SK-N-SH (cell line): ENCODE measurements at regions not wholly inside any gene's neighbourhood (a gene's known extent, or its start where the extent isn't known, plus 50 kb on each side); places are given as distances from the start of the nearest gene placed in this dataset.

ENCODE experiments used
- CTCF ChIA-PET: fragments of 300-600, 350-600 bp; formaldehyde crosslinking; extraction: SDS; loops from one replicate; lab custom pipeline; 2021; lab: Yijun Ruan, JAX
- POLR2A ChIA-PET: fragments of 350-600 bp; sonication (Branson Sonifier 250); formaldehyde crosslinking; extraction: SDS; loops from one replicate; lab custom pipeline; 2020; ENCODE audit warnings: antibody characterized with exemption, inconsistent platforms; lab: Yijun Ruan, JAX
- DNase-seq: peaks from one replicate; pipeline ENCODE4 v3.0.0; 2012
- H2AFZ ChIP-seq: fragments of 200-600 bp; sonication (generic); 2 replicates; pipeline ENCODE4 v1.8.1; 2016; ENCODE audit warnings: antibody characterized with exemption, mild to moderate bottlenecking, low read depth
- H3F3A ChIP-seq: fragments of 200-600 bp; sonication (generic); replicated peaks from 2 replicates; pipeline ENCODE3; 2016; ENCODE audit warnings: antibody characterized with exemption, mild to moderate bottlenecking; ENCODE audit not compliant: insufficient read depth
- H3K27ac ChIP-seq, 2 experiments: fragments of 200-500 bp in 1 of 2; fragments of 200-600 bp in 1 of 2; sonication (Bioruptor generic) in 1 of 2; sonication (generic), shearing (Covaris generic) in 1 of 2; 2 replicates each; pipeline versions ENCODE4 v1.5.1 to v1.6.1; 2014 to 2016; ENCODE audit warnings: low read depth in 2 of 2, inconsistent platforms in 1 of 2, low read length in 1 of 2, mild to moderate bottlenecking in 1 of 2, mixed read lengths in 1 of 2
- H3K27me3 ChIP-seq: fragments of 200-600 bp; sonication (generic), shearing (Covaris generic); 2 replicates; pipeline ENCODE4 v1.6.1; 2016; ENCODE audit warnings: mixed run types; ENCODE audit not compliant: insufficient read depth
- H3K36me3 ChIP-seq, 2 experiments: fragments of 200-500 bp in 1 of 2; fragments of 200-600 bp in 1 of 2; sonication (Bioruptor generic) in 1 of 2; sonication (generic) in 1 of 2; replicated peaks in 1 of 2; 2 replicates each; pipeline versions ENCODE3 to v1.5.1; 2014 to 2016; ENCODE audit warnings: low read length in 1 of 2, mild to moderate bottlenecking in 1 of 2; ENCODE audit not compliant: insufficient read depth in 2 of 2, control insufficient read depth in 1 of 2
- H3K4me1 ChIP-seq, 2 experiments: fragments of 200-500 bp in 1 of 2; fragments of 200-600 bp in 1 of 2; sonication (Bioruptor generic) in 1 of 2; sonication (generic), shearing (Covaris generic) in 1 of 2; 2 replicates each; pipeline versions ENCODE4 v1.5.1 to v1.6.1; 2014 to 2016; ENCODE audit warnings: low read depth in 1 of 2, low read length in 1 of 2, mixed run types in 1 of 2; ENCODE audit not compliant: insufficient read depth in 2 of 2, control insufficient read depth in 1 of 2
- H3K4me2 ChIP-seq: fragments of 200-600 bp; sonication (generic), shearing (Covaris generic); 2 replicates; pipeline ENCODE4 v1.6.1; 2017; ENCODE audit warnings: mixed run types
- H3K4me3 ChIP-seq, 2 experiments: fragments of 200-500 bp in 1 of 2; fragments of 200-600 bp in 1 of 2; sonication (Bioruptor generic) in 1 of 2; sonication (generic), shearing (Covaris generic) in 1 of 2; 2 replicates each; pipeline versions ENCODE4 v1.5.1 to v1.8.1; 2014 to 2016; ENCODE audit warnings: low read depth in 2 of 2, inconsistent platforms in 1 of 2, low read length in 1 of 2, mild to moderate bottlenecking in 1 of 2, mixed read lengths in 1 of 2, moderate library complexity in 1 of 2
- H3K79me2 ChIP-seq: fragments of 200-600 bp; sonication (generic); 2 replicates; pipeline ENCODE4 v1.8.1; 2017; ENCODE audit warnings: mild to moderate bottlenecking; ENCODE audit not compliant: insufficient read depth
- H3K9ac ChIP-seq: fragments of 200-600 bp; sonication (generic); 2 replicates; pipeline ENCODE4 v1.6.1; 2017; ENCODE audit warnings: mixed run types
- H3K9me2 ChIP-seq: fragments of 200-600 bp; sonication (generic); 2 replicates; pipeline ENCODE4 v1.6.1; 2017; ENCODE audit warnings: mixed run types
- H3K9me3 ChIP-seq: fragments of 200-600 bp; sonication (generic); 2 replicates; pipeline ENCODE4 v1.6.1; 2017; ENCODE audit warnings: mixed run types, mild to moderate bottlenecking, moderate library complexity
- H4K20me1 ChIP-seq: fragments of 200-600 bp; sonication (generic); 2 replicates; pipeline ENCODE4 v1.6.1; 2017; ENCODE audit warnings: mild to moderate bottlenecking, mixed run types; ENCODE audit not compliant: insufficient read depth
- CHD2 ChIP-seq: fragments of 150-350 bp; IDR thresholded peaks from 2 replicates; pipeline ENCODE4 v1.6.1; 2018; ENCODE audit warnings: low read length; ENCODE audit not compliant: partially characterized antibody
- EZH2phosphoT487 ChIP-seq: fragments of 200-600 bp; sonication (generic); IDR thresholded peaks from 2 replicates; pipeline ENCODE4 v1.6.1; 2017; ENCODE audit warnings: low read depth, mixed run types, mild to moderate bottlenecking, antibody characterized with exemption, moderate library complexity, borderline replicate concordance
- FOXJ3 ChIP-seq: sonication (generic); formaldehyde crosslinking; IDR thresholded peaks from 2 replicates; pipeline ENCODE4 v1.5.1; 2020; ENCODE audit warnings: mild to moderate bottlenecking, missing genetic modification reagents
- GATA2 ChIP-seq: sonication (generic); formaldehyde crosslinking; IDR thresholded peaks from 2 replicates; pipeline ENCODE4 v1.5.0; 2020; ENCODE audit warnings: mild to moderate bottlenecking, missing genetic modification reagents
- MEF2A ChIP-seq: IDR thresholded peaks from 2 replicates; pipeline ENCODE4 v1.4.0; 2012; ENCODE audit warnings: low read depth, borderline replicate concordance
- NRF1 ChIP-seq: IDR thresholded peaks from 2 replicates; pipeline ENCODE4 v1.6.1; 2012; ENCODE audit warnings: low read depth, mild to moderate bottlenecking, low read length
- POLR2AphosphoS5 ChIP-seq: IDR thresholded peaks from 2 replicates; pipeline ENCODE4 v1.6.1; 2012; ENCODE audit warnings: low read depth, low read length
- RCOR1 ChIP-seq: fragments of 150-350 bp; IDR thresholded peaks from 2 replicates; pipeline ENCODE4 v1.6.1; 2017; ENCODE audit warnings: antibody characterized with exemption, low read length
- RXRA ChIP-seq: IDR thresholded peaks from 2 replicates; pipeline ENCODE4 v1.4.0; 2012; ENCODE audit warnings: low read depth, mild to moderate bottlenecking, borderline replicate concordance
- YY1 ChIP-seq: IDR thresholded peaks from 2 replicates; pipeline ENCODE4 v1.4.0; 2012; ENCODE audit warnings: low read depth, mild to moderate bottlenecking
- WGBS: methylation state at CpG from one replicate; pipeline ENCODE4 v1.1.6; 2017; ENCODE audit warnings: low lambda C conversion rate; 5-methylcytosine and 5-hydroxymethylcytosine counted together
- TF ChIP-seq, protein P1 (sequence below): IDR thresholded peaks from 2 replicates; pipeline ENCODE4 v1.6.1; 2012; ENCODE audit warnings: mild to moderate bottlenecking, low read depth, low read length, moderate library complexity
- TF ChIP-seq, protein P2 (sequence below): IDR thresholded peaks from 2 replicates; pipeline ENCODE4; 2012

DNA sequence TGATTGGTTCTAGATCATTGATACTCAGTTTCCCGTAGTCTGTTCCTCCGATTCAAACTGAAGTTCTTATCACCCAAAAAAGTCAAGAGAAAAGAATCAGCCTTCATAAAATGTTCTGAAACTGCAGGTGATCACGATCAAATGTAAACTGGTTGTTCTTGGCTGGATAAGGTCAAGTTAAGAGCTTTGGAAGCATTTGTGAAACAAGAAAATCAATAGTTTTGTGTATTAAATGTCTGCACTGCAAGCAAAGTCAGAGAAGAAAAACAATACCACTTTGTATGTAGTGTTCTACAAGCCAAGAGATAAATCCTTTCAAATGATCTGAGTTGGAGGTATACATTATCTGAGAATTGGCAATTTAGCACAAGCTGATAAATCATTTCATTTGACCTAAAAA lies 710.3 kb downstream of the SORCS1 start:
- CTCF ChIA-PET, result no interaction called here
- no peaks in the 10 kb centered on the region for H3K27me3 ChIP-seq
- H3K4me2 ChIP-seq, result no peak overlapping the region
- WGBS, result 44% methylated on average over 3 of the region's 3 CpGs
- no peaks in the 10 kb centered on the region for H3K4me1 ChIP-seq
- H3K9me2 ChIP-seq, result no peaks in the 10 kb centered on the region
- H2AFZ ChIP-seq, result no peak overlapping the region
- no peak for DNase-seq
- no peak overlapping the region for H3K9ac ChIP-seq
- TF ChIP-seq FOXJ3 (CRISPR knock-in tag), result no peak
- no peak for TF ChIP-seq RXRA
- TF ChIP-seq NRF1, result no peak
- TF ChIP-seq, protein P1, sequence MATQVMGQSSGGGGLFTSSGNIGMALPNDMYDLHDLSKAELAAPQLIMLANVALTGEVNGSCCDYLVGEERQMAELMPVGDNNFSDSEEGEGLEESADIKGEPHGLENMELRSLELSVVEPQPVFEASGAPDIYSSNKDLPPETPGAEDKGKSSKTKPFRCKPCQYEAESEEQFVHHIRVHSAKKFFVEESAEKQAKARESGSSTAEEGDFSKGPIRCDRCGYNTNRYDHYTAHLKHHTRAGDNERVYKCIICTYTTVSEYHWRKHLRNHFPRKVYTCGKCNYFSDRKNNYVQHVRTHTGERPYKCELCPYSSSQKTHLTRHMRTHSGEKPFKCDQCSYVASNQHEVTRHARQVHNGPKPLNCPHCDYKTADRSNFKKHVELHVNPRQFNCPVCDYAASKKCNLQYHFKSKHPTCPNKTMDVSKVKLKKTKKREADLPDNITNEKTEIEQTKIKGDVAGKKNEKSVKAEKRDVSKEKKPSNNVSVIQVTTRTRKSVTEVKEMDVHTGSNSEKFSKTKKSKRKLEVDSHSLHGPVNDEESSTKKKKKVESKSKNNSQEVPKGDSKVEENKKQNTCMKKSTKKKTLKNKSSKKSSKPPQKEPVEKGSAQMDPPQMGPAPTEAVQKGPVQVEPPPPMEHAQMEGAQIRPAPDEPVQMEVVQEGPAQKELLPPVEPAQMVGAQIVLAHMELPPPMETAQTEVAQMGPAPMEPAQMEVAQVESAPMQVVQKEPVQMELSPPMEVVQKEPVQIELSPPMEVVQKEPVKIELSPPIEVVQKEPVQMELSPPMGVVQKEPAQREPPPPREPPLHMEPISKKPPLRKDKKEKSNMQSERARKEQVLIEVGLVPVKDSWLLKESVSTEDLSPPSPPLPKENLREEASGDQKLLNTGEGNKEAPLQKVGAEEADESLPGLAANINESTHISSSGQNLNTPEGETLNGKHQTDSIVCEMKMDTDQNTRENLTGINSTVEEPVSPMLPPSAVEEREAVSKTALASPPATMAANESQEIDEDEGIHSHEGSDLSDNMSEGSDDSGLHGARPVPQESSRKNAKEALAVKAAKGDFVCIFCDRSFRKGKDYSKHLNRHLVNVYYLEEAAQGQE, result no peak
- no peak for TF ChIP-seq RCOR1
- no peak for TF ChIP-seq MEF2A
- no peak for TF ChIP-seq YY1
- TF ChIP-seq CHD2, result no peak
- no peak for TF ChIP-seq EZH2phosphoT487
- TF ChIP-seq, all 33 proteins: peak for 0
- Histone ChIP-seq H3K4me3 (no peak overlapping the region), H3K79me2 (no peaks in the 10 kb centered on the region), H3K36me3 (no peaks in the 10 kb centered on the region), H3K27ac (no peak overlapping the region), H3K9me3 (no peaks in the 10 kb centered on the region), H3F3A (no peaks in the 10 kb centered on the region), H4K20me1 (no peaks in the 10 kb centered on the region)
- POLR2A ChIA-PET, result no interaction called here

DNA sequence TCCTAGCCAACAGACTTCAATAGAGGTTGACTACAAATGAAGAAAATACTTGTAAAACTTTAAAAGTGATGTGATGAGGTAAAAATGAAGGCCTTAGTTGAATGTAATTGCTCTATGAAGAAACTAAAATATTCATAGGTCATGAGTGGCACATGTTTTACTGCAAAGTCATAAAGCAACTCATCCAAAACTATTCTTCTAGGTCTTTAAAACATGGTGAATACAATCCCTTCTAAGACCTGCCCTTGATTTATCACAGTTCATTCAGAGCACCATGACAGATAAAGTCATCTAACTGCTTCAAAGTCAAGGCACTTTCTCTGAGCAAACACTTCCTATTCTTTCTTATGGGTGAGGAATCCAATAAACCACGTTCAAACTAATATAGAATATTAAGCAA lies 713.5 kb downstream of the SORCS1 start:
- no peaks in the 10 kb centered on the region for H3K79me2 ChIP-seq
- no peaks in the 10 kb centered on the region for H3K36me3 ChIP-seq
- no peak overlapping the region for H3K9ac ChIP-seq
- H3K27me3 ChIP-seq, result no peaks in the 10 kb centered on the region
- no peaks in the 10 kb centered on the region for H3K4me1 ChIP-seq
- POLR2A ChIA-PET, result no interaction called here
- H3K9me3 ChIP-seq, result no peaks in the 10 kb centered on the region
- H3F3A ChIP-seq, result no peaks in the 10 kb centered on the region
- H2AFZ ChIP-seq, result no peak overlapping the region
- no peak overlapping the region for H3K4me3 ChIP-seq
- no peak for DNase-seq
- no peak overlapping the region for H3K27ac ChIP-seq
- H3K4me2 ChIP-seq, result no peak overlapping the region
- H3K9me2 ChIP-seq, result no peaks in the 10 kb centered on the region
- WGBS, result 5% methylated on average over 1 of the region's 1 CpG
- CTCF ChIA-PET, result no interaction called here
- H4K20me1 ChIP-seq, result no peaks in the 10 kb centered on the region
- no peak for TF ChIP-seq MEF2A
- TF ChIP-seq GATA2 (CRISPR knock-in tag), result no peak
- TF ChIP-seq, protein P2, sequence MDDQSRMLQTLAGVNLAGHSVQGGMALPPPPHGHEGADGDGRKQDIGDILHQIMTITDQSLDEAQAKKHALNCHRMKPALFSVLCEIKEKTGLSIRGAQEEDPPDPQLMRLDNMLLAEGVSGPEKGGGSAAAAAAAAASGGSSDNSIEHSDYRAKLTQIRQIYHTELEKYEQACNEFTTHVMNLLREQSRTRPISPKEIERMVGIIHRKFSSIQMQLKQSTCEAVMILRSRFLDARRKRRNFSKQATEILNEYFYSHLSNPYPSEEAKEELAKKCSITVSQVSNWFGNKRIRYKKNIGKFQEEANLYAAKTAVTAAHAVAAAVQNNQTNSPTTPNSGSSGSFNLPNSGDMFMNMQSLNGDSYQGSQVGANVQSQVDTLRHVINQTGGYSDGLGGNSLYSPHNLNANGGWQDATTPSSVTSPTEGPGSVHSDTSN, result no peak
- TF ChIP-seq POLR2AphosphoS5, result no peak
